Stimulated activated CD4-positive, alpha-beta T cell treated with anti-CD3 and anti-CD28 coated beads, Interleukin-12 subunit alpha, Interleukin-12 subunit beta, amount 100 ng/mL, for 48 hours (primary cell): ENCODE measurements at regions not wholly inside any gene's neighbourhood (a gene's known extent, or its start where the extent isn't known, plus 50 kb on each side); places are given as distances from the start of the nearest gene placed in this dataset.

Experiments used
- DNase-seq, 3 donors: peaks; one replicate each; pipeline ENCODE4 v3.0.0-alpha.2; 2020; ENCODE audit warnings: low read depth in 2 of 3, low spot score in 1 of 3

DNA sequence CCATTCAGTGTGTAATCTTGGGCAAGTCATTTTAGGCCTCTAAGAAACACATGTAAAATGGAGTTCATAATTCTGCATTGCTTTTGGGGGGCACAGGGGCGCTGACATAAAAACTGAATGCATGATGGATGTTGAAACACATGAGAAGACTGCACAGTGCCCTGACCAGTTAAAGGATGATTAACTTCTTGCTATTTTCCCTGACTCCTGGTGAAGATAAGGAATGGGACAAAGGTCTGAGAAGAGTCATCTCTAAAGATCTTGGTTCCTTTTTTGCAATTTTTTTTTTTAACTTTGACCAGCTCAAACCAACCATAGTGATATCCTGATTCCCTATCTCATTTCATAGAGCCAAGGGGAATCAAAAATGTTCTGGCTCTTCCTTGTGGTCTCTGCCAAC, 134.9 kb upstream of the TENM4 start:
- no peak for DNase-seq

DNA sequence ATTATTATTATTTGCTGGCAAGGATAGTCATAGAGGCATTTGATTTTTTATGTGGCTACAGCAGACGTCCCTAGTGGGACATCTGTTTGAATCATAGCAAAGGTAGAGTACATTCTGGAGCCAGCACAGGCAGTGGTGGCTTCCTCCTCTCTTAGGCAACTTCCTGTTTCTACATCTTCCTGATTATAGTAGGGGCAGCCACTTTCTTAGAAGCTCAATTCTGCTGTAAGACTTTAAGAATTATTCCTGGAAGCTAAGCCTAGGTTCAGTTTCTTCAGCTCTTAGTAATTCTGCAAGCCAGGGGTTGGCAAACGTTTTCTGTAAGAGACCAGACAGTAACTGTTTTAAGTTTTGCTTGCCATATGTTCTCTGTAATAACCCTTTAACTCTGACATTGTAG, 129.3 kb upstream of the TENM4 start:
- no peak for DNase-seq

DNA sequence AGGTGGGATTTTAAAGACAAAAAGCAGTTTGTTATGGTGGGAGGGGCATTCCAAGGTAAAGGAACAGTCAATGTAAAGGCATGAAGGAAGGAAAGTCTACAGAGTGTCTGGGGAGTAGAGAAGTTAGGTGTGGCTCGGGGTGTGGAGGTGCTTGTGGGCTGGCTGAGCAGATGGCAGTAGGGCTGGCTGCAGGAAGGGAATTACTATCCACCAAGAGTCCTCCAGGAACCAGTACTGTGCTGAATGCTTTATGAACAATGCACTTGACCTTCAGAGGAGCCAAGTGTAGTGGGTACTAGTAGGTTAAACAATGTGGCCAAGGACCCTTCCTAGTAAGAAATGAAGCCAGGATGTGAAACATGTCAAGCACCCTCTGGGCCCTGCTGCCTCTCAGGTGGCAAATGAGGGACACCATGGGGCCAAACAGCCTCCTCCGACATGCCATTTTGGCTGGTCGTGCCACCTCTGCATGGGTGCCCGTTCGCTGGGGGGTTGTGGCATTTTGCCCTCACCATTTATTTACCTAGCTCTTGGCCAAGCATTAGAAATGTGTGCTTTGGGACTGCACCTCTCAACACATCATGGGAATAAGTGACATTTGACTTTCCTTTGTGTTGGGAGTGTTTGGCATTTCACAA, 123.6 kb upstream of the TENM4 start:
- DNase-seq: no peak

DNA sequence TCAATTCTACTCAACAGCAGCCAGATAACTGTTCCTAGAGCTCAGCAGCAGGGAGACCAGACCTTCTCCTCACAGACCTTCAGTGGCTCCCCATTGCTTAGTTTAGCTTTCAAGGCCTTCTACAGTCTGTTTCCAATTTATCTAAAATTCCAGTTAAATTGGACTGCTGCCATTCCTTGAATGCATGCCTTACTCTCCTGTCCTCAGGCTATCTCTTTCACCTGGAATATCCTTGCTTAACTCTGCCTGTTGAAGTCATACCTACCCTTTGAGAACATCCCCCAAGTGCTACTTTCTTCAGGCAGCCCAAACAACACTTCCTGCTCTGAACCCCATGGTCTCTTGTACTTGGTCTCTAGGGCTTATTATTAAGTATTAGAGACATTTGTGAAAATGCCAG, 120.7 kb upstream of the TENM4 start:
- DNase-seq: no peak

DNA sequence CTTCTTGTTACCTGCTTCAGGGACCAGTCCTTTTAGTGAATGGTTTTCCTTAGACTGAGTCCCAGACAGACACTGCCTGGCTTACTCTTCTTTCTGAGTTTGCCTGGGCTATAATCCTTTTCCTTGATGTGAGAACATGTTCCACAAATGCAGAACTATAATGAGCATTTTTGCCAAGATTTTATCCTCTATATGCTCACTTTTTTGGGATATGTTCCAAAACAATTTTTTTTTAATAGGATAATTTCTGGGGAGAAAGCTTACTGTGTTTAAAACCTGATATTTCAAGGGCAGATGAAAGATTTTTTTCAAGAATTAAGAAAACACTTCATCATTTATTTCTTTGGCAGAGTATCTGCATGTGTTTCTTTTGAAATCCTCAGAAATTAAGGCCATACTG, 110.0 kb upstream of the TENM4 start:
- no peak for DNase-seq

DNA sequence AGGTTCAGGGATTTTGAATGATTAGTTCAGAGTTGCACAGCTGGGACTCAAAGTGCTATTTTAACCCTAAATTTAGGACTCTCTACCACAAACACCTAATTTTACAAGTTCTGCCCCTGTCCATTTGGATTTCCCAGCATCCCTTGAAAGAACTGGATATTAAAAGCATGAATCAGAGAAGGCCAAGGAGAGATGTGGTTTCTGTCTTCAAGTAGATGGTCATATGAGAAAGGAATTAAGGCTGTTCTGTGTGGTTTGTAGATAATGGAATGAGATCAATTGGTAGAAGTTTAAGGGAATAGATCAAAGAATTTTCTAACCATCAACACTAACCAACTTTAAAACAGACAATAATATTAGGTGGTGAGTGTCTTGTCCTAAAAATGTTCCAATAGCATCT, 106.4 kb upstream of the TENM4 start:
- DNase-seq: no peak

DNA sequence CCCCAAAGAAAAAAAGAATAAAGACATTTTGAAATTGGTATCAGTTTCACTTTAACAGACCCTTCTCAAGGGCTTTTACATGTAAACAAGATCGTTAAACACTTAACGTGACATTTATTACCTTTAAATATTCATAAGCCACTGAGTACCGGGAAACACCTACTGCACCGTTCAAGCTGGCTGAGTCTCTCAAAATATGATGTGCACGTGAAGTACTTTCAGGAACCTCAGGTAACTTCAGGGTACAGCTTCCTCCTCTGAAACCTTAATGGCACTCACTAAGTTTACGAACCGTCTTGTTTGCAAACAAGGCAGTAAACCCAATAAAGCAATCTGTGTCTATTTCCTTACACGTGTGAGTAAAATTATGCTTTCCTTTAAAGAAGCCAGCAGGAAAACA, 105.5 kb upstream of the TENM4 start:
- no peak for DNase-seq

DNA sequence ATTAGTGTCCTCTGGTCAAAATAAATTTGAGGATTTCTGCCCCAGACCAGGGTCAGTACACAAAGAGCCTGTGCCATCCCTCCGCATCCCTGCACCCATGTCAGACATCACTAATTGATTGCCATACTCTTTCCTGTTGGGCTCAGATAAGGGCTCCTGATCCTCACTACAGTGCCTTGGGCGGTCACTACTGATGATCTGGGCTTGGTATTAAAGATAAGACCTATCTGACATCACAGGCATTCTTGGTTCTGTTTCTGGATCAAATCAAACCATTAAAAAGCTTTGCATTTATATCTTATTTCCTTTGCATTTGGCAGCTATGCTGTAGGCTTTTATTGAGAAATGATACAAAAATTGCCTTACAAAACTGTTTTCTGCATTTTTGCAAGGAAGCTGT, 103.5 kb upstream of the TENM4 start:
- no peak for DNase-seq

DNA sequence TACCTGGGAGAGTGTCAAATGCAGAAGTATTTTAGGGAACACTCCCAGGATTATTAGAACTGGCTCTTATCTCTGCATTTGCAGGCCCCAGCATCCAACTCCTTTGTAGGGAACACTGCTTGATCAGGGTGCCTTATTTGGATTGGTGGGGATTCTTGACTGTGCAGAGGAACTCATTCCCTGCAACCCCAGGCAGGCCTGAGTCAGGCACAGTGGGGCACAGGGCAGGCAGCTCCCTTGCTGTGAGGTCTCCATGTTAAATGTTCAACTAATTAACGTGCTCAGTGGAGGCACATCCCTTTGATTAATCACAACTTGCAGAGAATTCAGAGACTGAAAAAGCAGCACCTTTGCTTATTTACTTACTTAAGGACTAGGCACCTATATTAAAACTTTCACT, 102.3 kb upstream of the TENM4 start:
- no peak for DNase-seq

DNA sequence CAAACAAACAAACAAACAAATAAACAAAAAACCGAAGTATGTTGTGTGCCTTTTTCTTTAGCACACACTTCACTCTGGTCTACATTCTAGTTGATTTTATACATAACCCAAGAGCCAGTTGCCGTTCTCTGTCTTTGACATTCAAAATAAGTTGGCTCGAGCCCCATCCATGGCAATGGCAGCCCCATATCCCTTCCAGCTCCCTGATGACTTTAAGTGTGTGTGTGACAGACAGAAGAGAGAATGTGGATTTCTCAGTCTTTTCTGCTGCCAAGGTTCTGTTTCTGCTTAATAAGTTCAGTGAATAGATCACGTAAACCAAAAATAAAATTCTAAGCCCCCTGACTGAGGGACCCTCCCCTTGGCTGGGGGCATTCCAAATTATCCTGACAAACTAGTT, 100.6 kb upstream of the TENM4 start:
- no peak for DNase-seq

DNA sequence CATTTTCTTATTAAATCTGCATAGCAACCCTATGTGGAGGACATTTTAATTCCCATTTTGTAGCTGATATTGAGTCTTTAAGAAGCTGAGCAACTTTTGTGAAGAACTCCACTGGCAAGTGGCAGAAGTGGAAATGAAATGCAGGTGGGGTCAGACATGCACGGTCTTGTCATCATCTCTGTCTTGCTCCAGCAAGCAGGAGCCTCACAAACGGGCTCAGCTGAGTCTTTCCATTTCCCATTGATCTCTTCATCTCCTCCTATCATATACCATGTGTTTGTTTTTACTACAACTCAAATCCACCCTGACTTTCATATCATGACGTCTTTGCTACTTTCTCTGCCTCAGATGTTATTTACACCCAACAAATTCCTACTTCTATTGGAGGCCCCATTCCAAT, 97.9 kb upstream of the TENM4 start:
- DNase-seq: no peak

DNA sequence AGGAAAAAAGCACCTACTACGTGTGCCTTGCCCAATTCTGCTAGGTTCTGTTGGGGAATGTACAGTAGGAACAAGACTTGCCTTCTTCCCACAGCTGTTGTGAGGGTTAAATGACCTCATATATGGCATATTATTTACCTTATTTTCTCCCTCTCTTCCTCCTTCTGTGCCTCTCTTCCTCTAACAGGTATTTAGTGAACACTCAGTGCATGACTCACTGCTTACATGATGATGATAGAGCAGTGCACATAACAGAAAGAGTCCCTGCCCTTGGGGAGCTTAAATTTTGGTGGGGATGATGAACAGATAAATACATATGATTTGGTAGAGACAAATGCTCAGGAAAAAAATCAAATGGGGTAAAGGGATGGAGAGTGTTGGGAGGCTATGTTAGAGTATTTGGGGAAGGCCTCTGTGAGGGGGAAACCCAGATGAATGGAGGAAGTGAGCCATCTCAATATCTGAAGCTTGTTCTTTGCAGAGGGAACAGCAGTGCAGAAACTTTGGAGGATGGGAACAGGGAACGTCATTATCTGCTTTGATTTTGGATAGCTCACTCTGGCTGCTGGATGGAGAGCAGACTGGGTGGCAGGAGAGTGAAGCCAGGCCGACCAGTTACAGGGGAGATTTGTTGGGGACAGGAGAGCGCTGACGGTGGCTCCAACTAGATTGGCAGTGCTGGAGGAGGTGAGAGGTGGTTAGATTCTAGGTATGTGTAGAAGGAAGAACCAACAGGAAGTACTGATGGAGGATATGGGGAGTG, 95.5 kb upstream of the TENM4 start:
- DNase-seq: no peak

DNA sequence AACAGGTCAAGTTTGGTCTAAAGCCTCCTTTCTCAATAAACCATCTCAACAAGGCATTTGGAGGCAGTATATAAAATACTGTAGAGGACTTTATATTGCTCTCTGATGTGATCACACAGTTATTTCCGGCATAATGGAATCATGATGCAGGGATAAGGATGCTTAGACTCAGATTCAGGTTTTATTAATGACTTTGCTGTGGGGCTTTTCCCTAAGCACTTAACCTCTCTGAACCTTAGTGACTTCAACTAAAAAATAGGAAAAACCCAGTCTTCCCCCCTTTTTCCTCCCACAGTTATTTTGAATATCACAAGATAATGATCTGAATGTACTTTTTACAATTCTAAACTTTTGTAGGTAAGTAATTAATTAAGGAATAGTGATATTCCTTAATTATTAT, 94.8 kb upstream of the TENM4 start:
- no peak for DNase-seq

DNA sequence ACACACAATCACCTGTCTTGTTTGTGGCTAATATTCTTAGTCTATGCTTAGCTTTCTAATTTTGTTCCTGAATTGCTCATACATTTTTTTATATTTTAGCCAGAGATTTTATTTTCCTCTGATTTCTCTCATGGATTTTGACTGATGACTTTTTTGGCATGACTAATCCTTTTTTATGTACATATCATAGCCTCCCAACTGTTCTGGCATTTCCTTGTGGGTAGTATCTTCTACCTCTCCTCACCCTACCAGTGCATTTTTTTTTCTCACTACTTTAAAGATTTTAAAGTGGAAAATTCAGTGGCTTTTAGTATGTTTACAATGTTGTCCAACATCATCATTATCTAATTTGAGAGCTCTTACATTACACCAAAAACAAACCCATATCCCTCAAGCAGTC, 84.4 kb upstream of the TENM4 start:
- no peak for DNase-seq

DNA sequence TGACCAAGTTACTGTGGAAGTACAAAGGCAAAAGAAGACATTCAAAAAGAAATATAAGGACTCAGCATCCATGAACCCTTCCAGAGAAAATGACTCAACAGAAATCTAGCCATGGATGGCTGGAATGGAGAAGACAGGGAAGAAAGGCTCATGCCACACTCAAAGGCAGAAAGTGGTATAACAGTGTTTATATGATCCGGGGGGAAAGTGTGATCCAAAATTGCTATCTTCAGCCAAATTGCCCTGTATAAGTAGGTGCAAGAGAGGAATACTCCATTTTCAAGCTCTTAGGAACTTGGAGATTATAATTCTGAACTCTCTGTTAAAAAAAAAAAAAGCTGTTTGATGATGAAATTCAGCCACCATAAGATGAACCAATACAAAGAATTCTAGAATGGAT, 81.8 kb upstream of the TENM4 start:
- no peak for DNase-seq

DNA sequence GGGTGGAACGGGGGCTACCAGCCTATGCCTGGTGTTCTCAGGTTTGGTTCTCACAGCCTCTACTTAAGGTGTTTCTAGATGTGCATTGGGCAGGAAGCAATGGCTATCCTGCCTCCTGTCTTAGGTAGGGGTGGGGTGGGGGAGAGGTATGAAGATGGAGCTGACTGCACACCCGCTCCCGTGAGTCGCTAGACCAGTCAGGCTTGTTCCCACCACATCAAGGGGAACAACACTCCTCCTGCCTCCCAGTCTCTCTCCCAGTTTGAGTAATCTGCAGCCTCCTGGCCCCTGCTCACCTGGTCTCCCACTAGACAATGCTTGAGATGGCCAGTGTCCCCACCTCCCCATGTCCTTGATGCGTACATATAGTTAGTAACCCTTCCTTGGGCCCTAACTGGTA, 79.3 kb upstream of the TENM4 start:
- DNase-seq: no peak

DNA sequence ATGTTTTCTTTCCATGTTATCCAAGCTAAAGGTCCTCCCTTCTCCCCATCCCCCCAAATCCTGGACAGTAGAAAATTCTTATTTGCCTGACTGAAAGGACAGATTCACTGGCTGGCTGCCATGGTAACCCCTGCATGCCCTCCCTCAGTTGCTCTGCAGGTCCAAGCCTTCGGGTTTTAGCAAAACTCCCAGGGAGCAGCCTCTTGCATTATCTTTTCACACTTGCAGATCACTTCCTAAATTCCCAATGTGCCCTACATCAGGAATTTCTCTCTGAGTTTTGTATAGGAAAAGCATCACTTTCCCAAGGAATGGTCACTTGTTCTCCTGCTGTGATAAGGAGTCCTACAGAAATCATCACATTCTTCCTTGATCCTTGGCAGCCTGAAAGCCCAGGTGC, 75.0 kb upstream of the TENM4 start:
- no peak for DNase-seq

DNA sequence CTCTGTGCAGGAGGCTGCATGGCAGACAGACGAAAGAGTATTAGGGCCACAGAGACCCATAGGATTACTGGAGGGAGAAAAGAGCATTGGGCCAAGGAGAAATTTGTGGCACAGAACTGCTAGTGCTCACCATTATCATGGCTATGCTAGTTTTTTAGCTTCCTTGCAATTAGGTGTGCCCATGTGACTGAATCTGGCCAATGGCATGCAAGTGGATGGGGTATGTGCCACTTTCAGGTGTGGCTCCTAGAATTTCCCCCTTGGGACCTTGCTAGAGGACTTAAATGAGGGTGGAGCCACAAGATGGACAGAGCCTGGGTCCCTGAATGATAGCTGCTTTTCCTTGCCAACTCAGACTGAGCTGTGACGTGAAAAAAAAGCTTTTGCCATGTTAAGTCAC, 73.9 kb upstream of the TENM4 start:
- DNase-seq: no peak

DNA sequence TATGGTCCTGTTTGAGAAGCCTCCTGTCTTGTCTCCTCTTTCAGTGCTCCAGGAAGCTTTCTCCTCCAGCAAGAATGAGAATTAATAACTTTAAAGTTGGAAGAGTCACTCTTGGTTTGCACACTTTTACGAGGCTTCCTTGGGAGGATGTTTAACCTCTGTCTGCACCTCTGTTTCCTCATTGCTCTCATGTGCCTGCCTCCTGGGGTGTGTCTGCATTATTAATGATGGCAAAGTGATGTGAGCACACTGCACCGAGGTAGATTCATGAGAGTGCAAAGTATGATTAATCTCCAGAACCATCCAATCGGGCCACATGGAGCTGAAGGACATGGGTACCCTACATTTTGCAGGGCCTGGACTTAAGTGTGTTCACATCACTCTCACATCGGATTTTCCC, 73.5 kb upstream of the TENM4 start:
- DNase-seq: no peak

DNA sequence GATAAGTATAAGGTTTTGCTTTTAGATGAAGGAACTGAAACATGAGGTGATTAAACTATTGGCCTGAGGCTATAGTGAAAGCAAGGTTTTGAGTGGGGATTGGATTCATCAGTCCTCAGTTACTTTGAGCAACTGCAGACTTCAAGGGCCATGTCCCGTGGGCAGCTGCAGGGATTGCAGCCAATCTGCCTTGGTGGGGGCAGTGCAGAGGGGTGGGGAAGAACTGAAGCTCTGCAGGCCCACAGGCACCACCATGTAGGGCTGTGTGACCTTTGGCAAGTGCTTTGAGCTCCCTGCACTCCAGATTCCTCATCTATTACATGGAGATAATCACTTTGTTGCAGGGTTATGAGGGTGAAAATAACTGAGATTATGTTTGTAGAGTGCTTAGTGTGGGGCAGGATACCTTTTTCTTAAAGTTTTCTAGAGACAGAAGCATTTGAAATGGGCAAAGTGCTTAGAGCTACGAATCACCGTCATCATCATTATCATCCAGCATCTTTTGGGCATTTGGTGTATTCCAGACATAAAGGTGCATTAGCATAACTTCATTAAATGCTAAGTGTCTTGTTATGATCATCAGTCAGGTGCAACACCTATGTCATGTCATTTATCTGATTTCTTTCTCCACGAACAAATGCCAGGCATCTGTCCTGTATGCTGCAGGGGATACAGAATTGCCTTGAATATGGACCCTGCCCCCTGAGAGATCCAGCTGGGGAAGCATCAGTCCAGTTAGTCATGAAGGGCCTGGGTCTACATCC, 72.1 kb upstream of the TENM4 start:
- no peak for DNase-seq

DNA sequence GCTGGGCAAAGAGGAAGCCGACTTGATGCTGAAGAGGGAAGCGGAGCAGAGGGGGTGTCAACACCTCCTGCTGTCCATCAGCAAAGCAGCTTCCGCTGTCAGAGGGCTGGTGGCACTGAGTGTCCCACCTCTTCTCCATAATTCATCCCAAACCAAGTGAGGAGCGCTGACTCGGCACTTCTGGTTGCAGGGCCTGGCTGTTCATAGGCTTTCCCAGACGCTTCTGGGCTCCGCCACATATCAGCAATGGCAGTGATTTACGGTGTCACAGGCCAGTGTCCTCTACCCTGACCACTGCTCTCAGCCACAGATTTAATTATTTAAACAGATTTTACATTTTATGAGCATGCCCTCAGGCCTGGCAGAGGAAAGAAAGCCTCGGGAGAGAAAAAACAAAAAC, 70.1 kb upstream of the TENM4 start:
- DNase-seq: no peak

DNA sequence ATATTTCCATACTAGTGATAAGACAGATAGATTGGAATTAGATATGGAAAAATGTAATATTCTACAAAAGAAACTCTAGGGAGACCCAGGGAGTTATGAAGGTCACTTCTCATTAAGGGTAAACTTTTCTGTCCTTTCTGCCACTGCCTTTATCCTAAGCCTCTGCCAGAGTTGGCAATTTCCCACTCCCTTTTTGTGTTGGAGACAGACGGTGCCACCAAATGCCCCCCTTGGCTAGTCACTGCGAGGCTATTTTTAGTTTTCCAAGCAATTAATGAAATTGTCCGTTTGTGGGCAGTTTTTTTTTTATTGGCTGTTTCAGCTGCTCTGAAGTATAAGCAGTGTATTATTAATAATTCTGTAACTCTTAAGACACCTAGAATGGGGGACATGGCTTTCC, 67.6 kb upstream of the TENM4 start:
- no peak for DNase-seq

DNA sequence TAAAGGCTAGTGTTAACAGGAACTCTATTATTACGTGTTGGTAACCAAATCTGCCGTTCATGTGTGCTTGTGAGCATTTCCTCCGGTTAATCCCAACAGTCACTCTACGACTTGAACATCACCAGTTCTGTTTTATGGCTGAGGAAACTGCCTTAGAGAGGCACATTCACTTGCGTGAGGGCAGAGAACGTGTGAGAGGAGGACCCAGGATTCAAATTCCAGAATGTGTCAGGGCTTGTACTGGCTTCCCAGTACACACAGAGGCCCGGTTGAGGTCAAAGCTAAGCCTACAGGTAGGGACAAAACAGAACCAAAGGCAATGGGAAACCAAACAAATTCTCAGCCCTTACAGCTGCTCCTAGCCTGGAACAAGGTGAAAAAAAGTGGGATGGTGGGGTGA, 66.9 kb upstream of the TENM4 start:
- DNase-seq: no peak
